ENCODE measurements at regions not wholly inside any gene's neighbourhood (a gene's known extent, or its start where the extent isn't known, plus 50 kb on each side); places are given as distances from the start of the nearest gene placed in this dataset.
"Not testable (repeated sequence)": the region's sequence is repeated elsewhere in the genome, so short reads cannot be mapped to it uniquely, and the experiment has no call there.

- intact Hi-C loops (cut with DNase I), result no loop called here
Observed at GRCh38 chr4:187666034-187666433, 329.5 kb upstream of the ZFP42 start.

DNA sequence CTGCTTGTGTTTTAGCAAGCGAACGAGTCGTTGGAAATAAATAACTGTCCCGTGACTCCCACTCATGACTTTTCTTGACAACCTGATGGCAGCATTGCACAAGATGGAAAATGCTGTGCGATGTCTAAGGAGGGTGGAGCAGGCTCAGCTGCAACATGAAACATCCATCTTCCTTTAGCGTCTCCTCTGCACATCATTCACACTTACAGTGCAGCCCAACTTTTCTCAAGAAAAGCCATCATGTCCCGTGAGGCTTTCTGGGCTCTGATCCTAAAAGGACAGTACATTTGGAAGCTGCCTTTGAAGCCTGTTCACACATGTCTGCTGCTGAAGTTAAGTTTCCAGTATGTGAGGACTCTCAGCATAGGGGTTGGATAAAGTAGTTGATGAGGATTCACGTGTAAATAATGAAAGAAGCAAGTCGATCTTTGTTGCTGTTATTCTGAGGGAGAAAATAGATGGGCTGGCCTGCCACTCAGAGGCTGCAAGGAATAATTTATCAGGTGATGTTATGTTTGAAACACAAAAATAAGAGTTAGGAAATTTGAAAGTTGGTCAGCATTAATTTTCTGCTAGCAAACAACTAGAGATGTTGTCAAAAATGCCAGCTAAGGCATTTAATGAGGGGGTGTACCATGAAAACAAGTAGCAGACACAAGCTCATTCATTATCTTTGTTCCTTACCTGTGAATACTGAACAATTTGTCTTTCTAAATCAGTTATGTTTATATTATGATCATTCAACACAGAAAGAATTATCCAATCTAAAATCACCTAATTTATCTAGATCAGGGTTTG is 328.7 kb upstream of the ZFP42 start:
- Histone ChIP-seq H3K36me3 (replicated peaks in 1 of 2) (no peaks in the 10 kb centered on the region), H3K27me3 (no peaks in the 10 kb centered on the region), H3K4me3 (no peak overlapping the region), H3K9me3 (replicated peaks in 1 of 3) (no peaks in the 10 kb centered on the region), H3K4me1 (replicated peaks in 1 of 2) (no peaks in the 10 kb centered on the region), H3K27ac (no peak overlapping the region)
- no peak for TF ChIP-seq CTCF (IDR thresholded peaks at IDR 0.05)
- TF ChIP-seq POLR2A (IDR thresholded peaks at IDR 0.05), result no peak
- no peak for DNase-seq
- 45 to 70% (median 62%) methylated on average over 9 of the region's 9 CpGs for WGBS, 4 donors
- intact Hi-C loops (cut with DNase I), result no loop called here

More at GRCh38 chr4:187666034-187666433, 329.5 kb upstream of the ZFP42 start:
- TF ChIP-seq POLR2A (IDR thresholded peaks at IDR 0.05), result no peak
- no peak for TF ChIP-seq CTCF (IDR thresholded peaks at IDR 0.05)
- H3K27ac ChIP-seq, result no peak overlapping the region
- no peaks in the 10 kb centered on the region for H3K27me3 ChIP-seq
- no peaks in the 10 kb centered on the region for H3K36me3 ChIP-seq (replicated peaks in 1 of 2)
- no peak overlapping the region for H3K4me3 ChIP-seq
- no peak for DNase-seq
- 58 to 75% (median 68%) methylated on average over 4 of the region's 4 CpGs for WGBS, 4 donors
- H3K4me1 ChIP-seq (replicated peaks in 1 of 2), result no peaks in the 10 kb centered on the region
- H3K9me3 ChIP-seq (replicated peaks in 1 of 3), result no peaks in the 10 kb centered on the region

DNA sequence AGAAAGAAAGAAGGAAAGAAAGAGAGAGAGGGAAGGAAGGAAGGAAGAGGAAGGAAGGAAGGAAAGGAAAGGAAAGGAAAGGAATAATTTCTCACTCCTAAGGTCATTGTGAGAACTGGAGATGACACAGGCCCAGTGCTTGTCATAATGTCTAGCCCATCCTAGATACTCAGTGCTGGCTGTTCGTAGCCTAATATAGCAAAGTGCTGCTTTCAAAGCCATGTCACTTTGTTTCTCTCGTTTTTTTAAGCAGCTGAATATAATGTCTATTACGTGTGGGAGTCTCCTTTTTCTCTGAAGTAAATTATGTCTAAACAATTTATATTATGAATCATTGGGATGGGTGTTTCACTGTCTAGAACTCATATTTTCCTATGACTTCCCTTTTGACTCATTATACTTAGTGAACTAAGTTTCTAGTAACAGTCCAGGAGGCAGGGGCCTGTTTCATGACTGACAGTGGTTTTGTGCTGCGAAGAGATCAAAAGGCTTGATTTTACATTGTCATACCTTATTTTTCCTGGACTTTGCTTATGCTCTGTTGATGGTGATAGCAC is 327.0 kb upstream of the ZFP42 start:
- H3K27ac ChIP-seq, result no peak overlapping the region
- no peaks in the 10 kb centered on the region for H3K9me3 ChIP-seq (replicated peaks in 1 of 3)
- TF ChIP-seq POLR2A (IDR thresholded peaks at IDR 0.05) (no peak), CTCF (IDR thresholded peaks at IDR 0.05) (no peak)
- intact Hi-C loops (cut with DNase I), result no loop called here
- no peak for DNase-seq
- 54 to 66% (median 61%) methylated on average over 4 of the region's 4 CpGs for WGBS, 4 donors
- H3K4me1 ChIP-seq (replicated peaks in 1 of 2), result no peaks in the 10 kb centered on the region
- no peaks in the 10 kb centered on the region for H3K36me3 ChIP-seq (replicated peaks in 1 of 2)
- H3K27me3 ChIP-seq, result no peaks in the 10 kb centered on the region
- H3K4me3 ChIP-seq, result no peak overlapping the region

GRCh38 chr4:187671521-187671920 is 324.1 kb upstream of the ZFP42 start:
- H3K27ac ChIP-seq; H3K36me3 ChIP-seq (replicated peaks in 1 of 2); DNase-seq; H3K27me3 ChIP-seq; H3K9me3 ChIP-seq (replicated peaks in 1 of 3); intact Hi-C loops (cut with DNase I); H3K4me1 ChIP-seq (replicated peaks in 1 of 2); H3K4me3 ChIP-seq: not testable (repeated sequence)
- 92 to 97% (median 94%) methylated on average over 10 to 11 of the region's 13 CpGs for WGBS, 4 donors

- H3K9me3 ChIP-seq (replicated peaks in 1 of 3); H3K4me1 ChIP-seq (replicated peaks in 1 of 2); H3K27me3 ChIP-seq; H3K27ac ChIP-seq; intact Hi-C loops (cut with DNase I); DNase-seq; H3K4me3 ChIP-seq; H3K36me3 ChIP-seq (replicated peaks in 1 of 2): not testable (repeated sequence)
- 80 to 90% (median 87%) methylated on average over 1 to 12 of the region's 12 CpGs for WGBS, 4 donors
Observed at GRCh38 chr4:187671958-187672357, 323.6 kb upstream of the ZFP42 start.

- H3K27me3 ChIP-seq; H3K4me3 ChIP-seq; H3K27ac ChIP-seq; intact Hi-C loops (cut with DNase I); H3K4me1 ChIP-seq (replicated peaks in 1 of 2); H3K9me3 ChIP-seq (replicated peaks in 1 of 3); DNase-seq; H3K36me3 ChIP-seq (replicated peaks in 1 of 2): not testable (repeated sequence)
- 83 to 92% (median 89%) methylated on average over 7 to 10 of the region's 12 CpGs for WGBS, 4 donors
Observed at GRCh38 chr4:187672526-187672925, 323.0 kb upstream of the ZFP42 start.
